ENCODE measurements at regions not wholly inside any gene's neighbourhood (a gene's known extent, or its start where the extent isn't known, plus 50 kb on each side); places are given as distances from the start of the nearest gene placed in this dataset.

- DNase-seq = no peak
Measured at GRCh38 chr2:15869396-15869795, 71.0 kb upstream of the MYCN start.

- no peak for DNase-seq
Measured at GRCh38 chr2:15869871-15870270, 70.5 kb upstream of the MYCN start.

- DNase-seq = peak; percentile 20
Measured at GRCh38 chr2:15870565-15870964, 69.8 kb upstream of the MYCN start.

GRCh38 chr2:15871239-15871783, 69.0 kb upstream of the MYCN start:
- no peak for DNase-seq

GRCh38 chr2:15872854-15873253, 67.5 kb upstream of the MYCN start:
- DNase-seq = no peak

- no peak for DNase-seq
Measured at GRCh38 chr2:15874321-15874720, 66.0 kb upstream of the MYCN start.

- DNase-seq = no peak
Measured at GRCh38 chr2:15874854-15875804, 65.2 kb upstream of the MYCN start.

GRCh38 chr2:15875969-15876705, 64.2 kb upstream of the MYCN start:
- no peak for DNase-seq

GRCh38 chr2:15880226-15881119, 59.9 kb upstream of the MYCN start:
- DNase-seq = no peak

- DNase-seq = no peak
Measured at GRCh38 chr2:15881120-15881433, 59.3 kb upstream of the MYCN start.

GRCh38 chr2:15881676-15882075, 58.7 kb upstream of the MYCN start:
- no peak for DNase-seq

GRCh38 chr2:15882761-15883497, 57.4 kb upstream of the MYCN start:
- no peak for DNase-seq

GRCh38 chr2:15883684-15884083, 56.7 kb upstream of the MYCN start:
- no peak for DNase-seq

- DNase-seq = no peak
Measured at GRCh38 chr2:15884790-15885189, 55.6 kb upstream of the MYCN start.

GRCh38 chr2:15886231-15886630, 54.1 kb upstream of the MYCN start:
- no peak for DNase-seq

- no peak for DNase-seq
Measured at GRCh38 chr2:15889442-15890123, 50.8 kb upstream of the MYCN start.

GRCh38 chr2:15890124-15890754, 50.1 kb upstream of the MYCN start:
- DNase-seq = no peak

Data from DMS53 (cell line).